ENCODE measurements at regions not wholly inside any gene's neighbourhood (a gene's known extent, or its start where the extent isn't known, plus 50 kb on each side); places are given as distances from the start of the nearest gene placed in this dataset.

DNA sequence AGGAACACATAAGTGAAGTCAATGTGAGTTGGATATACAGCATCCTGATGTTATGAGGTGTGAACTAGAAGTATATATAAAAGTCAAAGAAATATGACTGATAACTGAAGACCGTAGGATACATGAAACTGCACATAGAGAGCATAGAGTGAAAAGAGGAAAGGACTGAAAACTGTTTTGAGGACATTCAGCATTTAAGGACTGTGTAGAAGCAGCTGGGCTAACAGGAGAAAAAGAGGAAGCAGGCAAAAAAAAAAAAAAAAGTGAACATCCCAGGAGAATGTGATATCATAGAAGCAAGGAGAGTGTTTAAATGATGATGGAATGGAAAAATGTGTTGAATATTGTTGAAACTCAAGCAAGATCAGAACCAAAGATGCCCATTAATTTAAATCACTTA, 363.5 kb downstream of the PCDH20 start:
- no peak for TF ChIP-seq EZH2phosphoT487 (IDR thresholded peaks at IDR 0.05; ENCODE audit: low read depth, severe bottlenecking, unreplicated experiment)
- TF ChIP-seq, protein P1, sequence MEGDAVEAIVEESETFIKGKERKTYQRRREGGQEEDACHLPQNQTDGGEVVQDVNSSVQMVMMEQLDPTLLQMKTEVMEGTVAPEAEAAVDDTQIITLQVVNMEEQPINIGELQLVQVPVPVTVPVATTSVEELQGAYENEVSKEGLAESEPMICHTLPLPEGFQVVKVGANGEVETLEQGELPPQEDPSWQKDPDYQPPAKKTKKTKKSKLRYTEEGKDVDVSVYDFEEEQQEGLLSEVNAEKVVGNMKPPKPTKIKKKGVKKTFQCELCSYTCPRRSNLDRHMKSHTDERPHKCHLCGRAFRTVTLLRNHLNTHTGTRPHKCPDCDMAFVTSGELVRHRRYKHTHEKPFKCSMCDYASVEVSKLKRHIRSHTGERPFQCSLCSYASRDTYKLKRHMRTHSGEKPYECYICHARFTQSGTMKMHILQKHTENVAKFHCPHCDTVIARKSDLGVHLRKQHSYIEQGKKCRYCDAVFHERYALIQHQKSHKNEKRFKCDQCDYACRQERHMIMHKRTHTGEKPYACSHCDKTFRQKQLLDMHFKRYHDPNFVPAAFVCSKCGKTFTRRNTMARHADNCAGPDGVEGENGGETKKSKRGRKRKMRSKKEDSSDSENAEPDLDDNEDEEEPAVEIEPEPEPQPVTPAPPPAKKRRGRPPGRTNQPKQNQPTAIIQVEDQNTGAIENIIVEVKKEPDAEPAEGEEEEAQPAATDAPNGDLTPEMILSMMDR (IDR thresholded peaks at IDR 0.05; ENCODE audit: poor library complexity), result no peak
- no peak for TF ChIP-seq EZH2 (IDR thresholded peaks at IDR 0.05; ENCODE audit: borderline replicate concordance)

Data from hepatocyte (in vitro differentiated cells).